ENCODE measurements at regions not wholly inside any gene's neighbourhood (a gene's known extent, or its start where the extent isn't known, plus 50 kb on each side); places are given as distances from the start of the nearest gene placed in this dataset.

- H3K36me3 Mint-ChIP-seq (ENCODE audit: insufficient read depth, unreplicated experiment), result no peaks in the 10 kb centered on the region
- no peak overlapping the region for H3K4me3 ChIP-seq (ENCODE audit: low read depth, low read length)
- peaks cover 5% of the 10 kb centered on the region for H3K4me1 Mint-ChIP-seq (ENCODE audit: low read depth, unreplicated experiment)
- BruUV-seq (replicated peaks), result no TSS peak
- H3K27ac Mint-ChIP-seq (ENCODE audit: unreplicated experiment), result no peak overlapping the region
- no peak overlapping the region for H3K4me3 Mint-ChIP-seq (ENCODE audit: unreplicated experiment)
- H3K27me3 ChIP-seq (replicated peaks; ENCODE audit: control insufficient read depth, insufficient read depth, low read length), result no peaks in the 10 kb centered on the region
- ChIA-PET CTCF (no interaction called here), POLR2A (no interaction called here)
- intact Hi-C loops (cut with micrococcal nuclease; ENCODE audit: unreplicated experiment), result no loop called here
- no peaks in the 10 kb centered on the region for H3K27me3 Mint-ChIP-seq (ENCODE audit: insufficient read depth, unreplicated experiment)
- no peak for DNase-seq
- H3K4me1 ChIP-seq, result peaks cover 3% of the 10 kb centered on the region
- no peaks in the 10 kb centered on the region for H3K9me3 Mint-ChIP-seq (ENCODE audit: unreplicated experiment)
- H3K36me3 ChIP-seq (ENCODE audit: control insufficient read depth, insufficient read depth, low read length), result no peaks in the 10 kb centered on the region
- H3K9me3 ChIP-seq, result no peaks in the 10 kb centered on the region
- no peak for TF ChIP-seq CTCF (IDR thresholded peaks at IDR 0.05; ENCODE audit: insufficient read depth in 1 of 2, low read depth in 1 of 2, low read length in 1 of 2, severe bottlenecking in 1 of 2, unreplicated experiment in 1 of 2)
Observed at GRCh38 chr6:11923621-11924020, 88.5 kb upstream of the HIVEP1 start.

- no peak for TF ChIP-seq CTCF (IDR thresholded peaks at IDR 0.05; ENCODE audit: insufficient read depth in 1 of 2, low read depth in 1 of 2, low read length in 1 of 2, severe bottlenecking in 1 of 2, unreplicated experiment in 1 of 2)
- H3K36me3 Mint-ChIP-seq (ENCODE audit: insufficient read depth, unreplicated experiment), result no peaks in the 10 kb centered on the region
- intact Hi-C loops (cut with micrococcal nuclease; ENCODE audit: unreplicated experiment), result no loop called here
- Histone ChIP-seq H3K36me3 (ENCODE audit: control insufficient read depth, insufficient read depth, low read length) (no peaks in the 10 kb centered on the region), H3K9me3 (no peaks in the 10 kb centered on the region), H3K4me3 (ENCODE audit: low read depth, low read length) (no peak overlapping the region), H3K27me3 (replicated peaks; ENCODE audit: control insufficient read depth, insufficient read depth, low read length) (no peaks in the 10 kb centered on the region), H3K4me1 (peaks cover 10% of the 10 kb centered on the region)
- no peaks in the 10 kb centered on the region for H3K27me3 Mint-ChIP-seq (ENCODE audit: insufficient read depth, unreplicated experiment)
- ChIA-PET POLR2A (no interaction called here), CTCF (no interaction called here)
- no peak for DNase-seq
- no TSS peak for BruUV-seq (replicated peaks)
- no peaks in the 10 kb centered on the region for H3K9me3 Mint-ChIP-seq (ENCODE audit: unreplicated experiment)
- no peak overlapping the region for H3K4me3 Mint-ChIP-seq (ENCODE audit: unreplicated experiment)
- no peak overlapping the region for H3K27ac Mint-ChIP-seq (ENCODE audit: unreplicated experiment)
- peaks cover 6% of the 10 kb centered on the region for H3K4me1 Mint-ChIP-seq (ENCODE audit: low read depth, unreplicated experiment)
Observed at GRCh38 chr6:11922901-11923300, 89.2 kb upstream of the HIVEP1 start.

- POLR2A ChIA-PET, result no interaction called here
Observed at GRCh38 chr6:11921751-11922150, 90.4 kb upstream of the HIVEP1 start.

More at GRCh38 chr6:11921751-11922150, 90.4 kb upstream of the HIVEP1 start:
- Histone ChIP-seq H3K27me3 (replicated peaks; ENCODE audit: control insufficient read depth, insufficient read depth, low read length) (no peaks in the 10 kb centered on the region), H3K36me3 (ENCODE audit: control insufficient read depth, insufficient read depth, low read length) (no peaks in the 10 kb centered on the region), H3K4me1 (peaks cover 12% of the 10 kb centered on the region), H3K9me3 (no peaks in the 10 kb centered on the region), H3K4me3 (ENCODE audit: low read depth, low read length) (no peak overlapping the region)
- peaks cover 6% of the 10 kb centered on the region for H3K4me1 Mint-ChIP-seq (ENCODE audit: low read depth, unreplicated experiment)
- TF ChIP-seq CTCF (IDR thresholded peaks at IDR 0.05; ENCODE audit: insufficient read depth in 1 of 2, low read depth in 1 of 2, low read length in 1 of 2, severe bottlenecking in 1 of 2, unreplicated experiment in 1 of 2), result no peak
- no peak overlapping the region for H3K27ac Mint-ChIP-seq (ENCODE audit: unreplicated experiment)
- H3K4me3 Mint-ChIP-seq (ENCODE audit: unreplicated experiment), result no peak overlapping the region
- CTCF ChIA-PET, result no interaction called here
- H3K9me3 Mint-ChIP-seq (ENCODE audit: unreplicated experiment), result no peaks in the 10 kb centered on the region
- intact Hi-C loops (cut with micrococcal nuclease; ENCODE audit: unreplicated experiment), result no loop called here
- no TSS peak for BruUV-seq (replicated peaks)
- no peak for DNase-seq
- H3K27me3 Mint-ChIP-seq (ENCODE audit: insufficient read depth, unreplicated experiment), result no peaks in the 10 kb centered on the region
- H3K36me3 Mint-ChIP-seq (ENCODE audit: insufficient read depth, unreplicated experiment), result no peaks in the 10 kb centered on the region

All from Caco-2 (cell line).